Neural cell (in vitro differentiated cells): ENCODE measurements at regions not wholly inside any gene's neighbourhood (a gene's known extent, or its start where the extent isn't known, plus 50 kb on each side); places are given as distances from the start of the nearest gene placed in this dataset.

Source experiments
- H2AFZ ChIP-seq: fragments of 200-600, 300-800 bp; sonication (generic), shearing (Covaris generic); 2 replicates; pipeline ENCODE4 v1.6.0; 2014; ENCODE audit warnings: low read depth, mild to moderate bottlenecking, antibody characterized with exemption, low read length, moderate library complexity
- H3F3A ChIP-seq: fragments of 200-600 bp; shearing (Covaris generic); 2 replicates; pipeline ENCODE4 v1.6.1; 2016; ENCODE audit warnings: mild to moderate bottlenecking, moderate library complexity, mixed read lengths, antibody characterized with exemption, low read length; ENCODE audit not compliant: insufficient read depth, poor library complexity, severe bottlenecking
- H3K27ac ChIP-seq: fragments of 200-600, 300-800 bp; sonication (generic), shearing (Covaris generic); 2 replicates; pipeline ENCODE4 v1.5.1; 2014; ENCODE audit warnings: mild to moderate bottlenecking, low read length, moderate library complexity
- H3K27me3 ChIP-seq: fragments of 300-800, 200-600 bp; sonication (generic), shearing (Covaris generic); 2 replicates; pipeline ENCODE4 v1.6.0; 2014; ENCODE audit warnings: mild to moderate bottlenecking, low read depth, low read length, moderate library complexity; ENCODE audit not compliant: insufficient read depth
- H3K36me3 ChIP-seq: fragments of 300-800, 200-600 bp; sonication (generic), shearing (Covaris generic); 2 replicates; pipeline ENCODE4 v1.5.1; 2014; ENCODE audit warnings: mild to moderate bottlenecking, antibody characterized with exemption, low read length, moderate library complexity; ENCODE audit not compliant: insufficient read depth
- H3K4me2 ChIP-seq: fragments of 300-800, 200-600 bp; sonication (generic), shearing (Covaris generic); 2 replicates; pipeline ENCODE4 v1.6.0; 2014; ENCODE audit warnings: mild to moderate bottlenecking, low read length
- H3K4me3 ChIP-seq: fragments of 300-800, 200-600 bp; sonication (generic), shearing (Covaris generic); 2 replicates; pipeline ENCODE4 v1.5.1; 2014; ENCODE audit warnings: mild to moderate bottlenecking, low read length, moderate library complexity
- H3K79me2 ChIP-seq: fragments of 200-600 bp; shearing (Covaris generic); replicated peaks from 2 replicates; pipeline ENCODE4 v1.6.0; 2014; ENCODE audit warnings: mild to moderate bottlenecking, low read length, moderate library complexity; ENCODE audit not compliant: insufficient read depth
- H3K9ac ChIP-seq: fragments of 300-800, 200-600 bp; sonication (generic), shearing (Covaris generic); 2 replicates; pipeline ENCODE4 v1.6.1; 2016; ENCODE audit warnings: mild to moderate bottlenecking, low read length, mixed read lengths
- H3K9me2 ChIP-seq: fragments of 200-600 bp; shearing (Covaris generic); 2 replicates; pipeline ENCODE4 v1.6.1; 2016; ENCODE audit warnings: mild to moderate bottlenecking, low read length, mixed read lengths; ENCODE audit not compliant: insufficient read depth
- H3K9me3 ChIP-seq: fragments of 200-600, 300-800 bp; sonication (generic), shearing (Covaris generic); 2 replicates; pipeline ENCODE4 v1.6.1; 2016; ENCODE audit warnings: mild to moderate bottlenecking, mixed run types, low read length, moderate library complexity, mixed read lengths
- H4K20me1 ChIP-seq: fragments of 200-600 bp; shearing (Covaris generic); 2 replicates; pipeline ENCODE4 v1.6.1; 2016; ENCODE audit warnings: mild to moderate bottlenecking, mixed run types; ENCODE audit not compliant: insufficient read depth
- EP300 ChIP-seq: fragments of 450-650 bp; conservative IDR thresholded peaks from 2 replicates; pipeline ENCODE4 v1.6.1; 2014; ENCODE audit warnings: antibody characterized with exemption, mild to moderate bottlenecking, moderate library complexity; ENCODE audit not compliant: poor library complexity, severe bottlenecking
- EZH2 ChIP-seq: fragments of 200-600, 300-800 bp; shearing (Covaris generic), sonication (generic); IDR thresholded peaks from 2 replicates; pipeline ENCODE4 v1.6.1; 2014; ENCODE audit warnings: antibody characterized with exemption, low read length, borderline replicate concordance, mild to moderate bottlenecking; ENCODE audit not compliant: insufficient read depth, poor library complexity, severe bottlenecking
- MXI1 ChIP-seq: fragments of 450-650 bp; conservative IDR thresholded peaks from 2 replicates; pipeline ENCODE4 v1.6.1; 2014; ENCODE audit warnings: antibody characterized with exemption, mild to moderate bottlenecking; ENCODE audit not compliant: poor library complexity, severe bottlenecking
- POLR2AphosphoS5 ChIP-seq: IDR thresholded peaks from 2 replicates; pipeline ENCODE4 v1.6.1; 2012
- RAD21 ChIP-seq: fragments of 450-650 bp; conservative IDR thresholded peaks from 2 replicates; pipeline ENCODE4 v1.6.1; 2014; ENCODE audit warnings: antibody characterized with exemption, mild to moderate bottlenecking, moderate library complexity
- SMC3 ChIP-seq: fragments of 450-650 bp; conservative IDR thresholded peaks from 2 replicates; pipeline ENCODE4 v1.6.1; 2014; ENCODE audit warnings: antibody characterized with exemption, mild to moderate bottlenecking, moderate library complexity; ENCODE audit not compliant: poor library complexity
- TAF1 ChIP-seq: IDR thresholded peaks from 2 replicates; pipeline ENCODE4 v1.6.1; 2012; ENCODE audit warnings: low read depth
- TF ChIP-seq, protein P1 (sequence below): fragments of 450-650 bp; IDR thresholded peaks from 2 replicates; pipeline ENCODE4 v1.5.1; 2014; ENCODE audit warnings: antibody characterized with exemption, mild to moderate bottlenecking, moderate library complexity; ENCODE audit not compliant: poor library complexity, severe bottlenecking
- TF ChIP-seq, protein P2 (sequence below): IDR thresholded peaks from 2 replicates; pipeline ENCODE4 v1.6.1; 2012; ENCODE audit warnings: borderline replicate concordance

DNA sequence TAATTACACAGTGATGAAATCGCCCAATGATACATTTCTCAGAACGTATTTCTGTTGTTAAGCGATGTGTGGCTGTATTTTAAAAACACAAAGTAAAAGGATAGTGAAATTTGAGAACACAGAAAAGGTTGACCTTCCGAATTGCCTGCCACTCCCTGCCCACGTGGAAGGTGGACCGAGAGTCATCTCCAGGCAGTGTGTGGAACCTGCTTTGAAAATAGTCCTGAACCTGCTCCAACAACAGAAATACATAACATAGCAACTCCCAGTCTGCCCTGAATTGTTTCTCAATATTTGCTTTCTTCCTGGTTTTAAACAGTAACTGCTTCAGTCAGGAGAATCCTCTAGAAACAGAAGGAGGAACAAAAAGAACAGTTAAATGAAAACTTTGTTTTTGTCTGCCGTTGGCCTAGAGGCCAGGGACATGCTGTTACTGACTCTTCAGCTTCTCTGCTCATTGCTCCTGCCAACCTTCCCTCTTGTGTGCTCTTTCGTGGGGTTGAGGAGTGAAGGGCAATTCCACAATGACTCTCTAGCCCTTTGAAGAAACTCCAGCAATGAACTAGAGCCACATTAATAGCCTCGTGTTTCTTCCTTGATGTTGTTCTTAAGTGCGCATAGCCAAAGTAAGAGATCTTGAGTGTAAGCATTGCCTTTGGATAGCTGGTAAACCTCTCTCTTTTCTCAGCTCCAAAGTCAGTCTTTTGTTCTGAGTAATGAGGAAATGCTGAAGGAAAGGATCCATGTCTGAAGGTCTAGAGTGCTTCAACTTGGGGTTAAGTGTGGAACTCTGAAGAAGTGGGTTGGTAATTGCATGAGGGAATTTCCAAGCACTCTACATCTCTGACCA lies 452.5 kb upstream of the CCL2 start:
- Histone ChIP-seq H3K27me3 (no peaks in the 10 kb centered on the region), H3K9me2 (no peaks in the 10 kb centered on the region), H3K79me2 (no peaks in the 10 kb centered on the region), H3K4me2 (no peak overlapping the region), H4K20me1 (no peaks in the 10 kb centered on the region), H3K9me3 (no peaks in the 10 kb centered on the region), H3K27ac (no peak overlapping the region), H3K36me3 (no peaks in the 10 kb centered on the region), H3K9ac (no peak overlapping the region), H3F3A (no peaks in the 10 kb centered on the region), H2AFZ (no peak overlapping the region), H3K4me3 (no peak overlapping the region)
- TF ChIP-seq, protein P1, sequence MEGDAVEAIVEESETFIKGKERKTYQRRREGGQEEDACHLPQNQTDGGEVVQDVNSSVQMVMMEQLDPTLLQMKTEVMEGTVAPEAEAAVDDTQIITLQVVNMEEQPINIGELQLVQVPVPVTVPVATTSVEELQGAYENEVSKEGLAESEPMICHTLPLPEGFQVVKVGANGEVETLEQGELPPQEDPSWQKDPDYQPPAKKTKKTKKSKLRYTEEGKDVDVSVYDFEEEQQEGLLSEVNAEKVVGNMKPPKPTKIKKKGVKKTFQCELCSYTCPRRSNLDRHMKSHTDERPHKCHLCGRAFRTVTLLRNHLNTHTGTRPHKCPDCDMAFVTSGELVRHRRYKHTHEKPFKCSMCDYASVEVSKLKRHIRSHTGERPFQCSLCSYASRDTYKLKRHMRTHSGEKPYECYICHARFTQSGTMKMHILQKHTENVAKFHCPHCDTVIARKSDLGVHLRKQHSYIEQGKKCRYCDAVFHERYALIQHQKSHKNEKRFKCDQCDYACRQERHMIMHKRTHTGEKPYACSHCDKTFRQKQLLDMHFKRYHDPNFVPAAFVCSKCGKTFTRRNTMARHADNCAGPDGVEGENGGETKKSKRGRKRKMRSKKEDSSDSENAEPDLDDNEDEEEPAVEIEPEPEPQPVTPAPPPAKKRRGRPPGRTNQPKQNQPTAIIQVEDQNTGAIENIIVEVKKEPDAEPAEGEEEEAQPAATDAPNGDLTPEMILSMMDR, result no peak
- no peak for TF ChIP-seq RAD21
- TF ChIP-seq EP300, result no peak
- TF ChIP-seq MXI1, result no peak
- TF ChIP-seq EZH2, result no peak
- TF ChIP-seq, protein P2, sequence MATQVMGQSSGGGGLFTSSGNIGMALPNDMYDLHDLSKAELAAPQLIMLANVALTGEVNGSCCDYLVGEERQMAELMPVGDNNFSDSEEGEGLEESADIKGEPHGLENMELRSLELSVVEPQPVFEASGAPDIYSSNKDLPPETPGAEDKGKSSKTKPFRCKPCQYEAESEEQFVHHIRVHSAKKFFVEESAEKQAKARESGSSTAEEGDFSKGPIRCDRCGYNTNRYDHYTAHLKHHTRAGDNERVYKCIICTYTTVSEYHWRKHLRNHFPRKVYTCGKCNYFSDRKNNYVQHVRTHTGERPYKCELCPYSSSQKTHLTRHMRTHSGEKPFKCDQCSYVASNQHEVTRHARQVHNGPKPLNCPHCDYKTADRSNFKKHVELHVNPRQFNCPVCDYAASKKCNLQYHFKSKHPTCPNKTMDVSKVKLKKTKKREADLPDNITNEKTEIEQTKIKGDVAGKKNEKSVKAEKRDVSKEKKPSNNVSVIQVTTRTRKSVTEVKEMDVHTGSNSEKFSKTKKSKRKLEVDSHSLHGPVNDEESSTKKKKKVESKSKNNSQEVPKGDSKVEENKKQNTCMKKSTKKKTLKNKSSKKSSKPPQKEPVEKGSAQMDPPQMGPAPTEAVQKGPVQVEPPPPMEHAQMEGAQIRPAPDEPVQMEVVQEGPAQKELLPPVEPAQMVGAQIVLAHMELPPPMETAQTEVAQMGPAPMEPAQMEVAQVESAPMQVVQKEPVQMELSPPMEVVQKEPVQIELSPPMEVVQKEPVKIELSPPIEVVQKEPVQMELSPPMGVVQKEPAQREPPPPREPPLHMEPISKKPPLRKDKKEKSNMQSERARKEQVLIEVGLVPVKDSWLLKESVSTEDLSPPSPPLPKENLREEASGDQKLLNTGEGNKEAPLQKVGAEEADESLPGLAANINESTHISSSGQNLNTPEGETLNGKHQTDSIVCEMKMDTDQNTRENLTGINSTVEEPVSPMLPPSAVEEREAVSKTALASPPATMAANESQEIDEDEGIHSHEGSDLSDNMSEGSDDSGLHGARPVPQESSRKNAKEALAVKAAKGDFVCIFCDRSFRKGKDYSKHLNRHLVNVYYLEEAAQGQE, result no peak
- no peak for TF ChIP-seq TAF1
- no peak for TF ChIP-seq POLR2AphosphoS5
- TF ChIP-seq SMC3, result no peak

DNA sequence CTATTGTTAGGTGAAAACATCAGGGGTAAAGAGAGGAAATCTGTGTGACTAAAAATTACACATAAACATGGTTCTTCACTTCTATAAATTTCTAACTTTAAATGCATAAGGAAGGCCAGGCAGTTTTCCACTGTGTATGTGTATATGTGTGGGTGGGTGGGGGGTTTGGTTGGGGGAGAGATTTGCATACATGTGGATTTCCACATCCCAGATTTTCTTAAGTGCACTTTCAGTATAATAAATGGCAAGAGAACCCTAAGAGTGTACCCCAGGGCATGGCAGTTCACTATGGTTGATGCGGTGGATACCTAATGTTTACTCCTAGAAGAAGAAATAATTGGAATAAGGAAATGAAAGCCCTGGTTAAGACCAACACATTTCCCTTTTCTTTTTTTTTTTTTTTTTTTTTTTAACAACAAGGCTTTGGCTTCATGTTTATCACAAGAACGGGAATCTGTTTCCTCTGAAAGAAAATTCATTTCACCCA lies 451.8 kb upstream of the CCL2 start:
- no peak overlapping the region for H3K27ac ChIP-seq
- H3K9me2 ChIP-seq, result no peaks in the 10 kb centered on the region
- H3K36me3 ChIP-seq, result no peaks in the 10 kb centered on the region
- H3K4me2 ChIP-seq, result no peak overlapping the region
- H2AFZ ChIP-seq, result no peak overlapping the region
- H3K9ac ChIP-seq, result no peak overlapping the region
- H3K4me3 ChIP-seq, result no peak overlapping the region
- TF ChIP-seq POLR2AphosphoS5 (no peak), EZH2 (no peak), RAD21 (no peak), SMC3 (no peak)
- TF ChIP-seq, protein P2, result no peak
- H4K20me1 ChIP-seq, result no peaks in the 10 kb centered on the region
- no peaks in the 10 kb centered on the region for H3K79me2 ChIP-seq
- no peaks in the 10 kb centered on the region for H3F3A ChIP-seq
- no peaks in the 10 kb centered on the region for H3K9me3 ChIP-seq
- no peaks in the 10 kb centered on the region for H3K27me3 ChIP-seq
